ENCODE measurements at regions not wholly inside any gene's neighbourhood (a gene's known extent, or its start where the extent isn't known, plus 50 kb on each side); places are given as distances from the start of the nearest gene placed in this dataset.

GRCh38 chr18:11266781-11267480, 117.6 kb upstream of the PIEZO2 start:
- ATAC-seq (ENCODE audit: low FRiP score) (no peak), DNase-seq (ENCODE audit: low spot score) (no peak)
- TF ChIP-seq, protein P1, sequence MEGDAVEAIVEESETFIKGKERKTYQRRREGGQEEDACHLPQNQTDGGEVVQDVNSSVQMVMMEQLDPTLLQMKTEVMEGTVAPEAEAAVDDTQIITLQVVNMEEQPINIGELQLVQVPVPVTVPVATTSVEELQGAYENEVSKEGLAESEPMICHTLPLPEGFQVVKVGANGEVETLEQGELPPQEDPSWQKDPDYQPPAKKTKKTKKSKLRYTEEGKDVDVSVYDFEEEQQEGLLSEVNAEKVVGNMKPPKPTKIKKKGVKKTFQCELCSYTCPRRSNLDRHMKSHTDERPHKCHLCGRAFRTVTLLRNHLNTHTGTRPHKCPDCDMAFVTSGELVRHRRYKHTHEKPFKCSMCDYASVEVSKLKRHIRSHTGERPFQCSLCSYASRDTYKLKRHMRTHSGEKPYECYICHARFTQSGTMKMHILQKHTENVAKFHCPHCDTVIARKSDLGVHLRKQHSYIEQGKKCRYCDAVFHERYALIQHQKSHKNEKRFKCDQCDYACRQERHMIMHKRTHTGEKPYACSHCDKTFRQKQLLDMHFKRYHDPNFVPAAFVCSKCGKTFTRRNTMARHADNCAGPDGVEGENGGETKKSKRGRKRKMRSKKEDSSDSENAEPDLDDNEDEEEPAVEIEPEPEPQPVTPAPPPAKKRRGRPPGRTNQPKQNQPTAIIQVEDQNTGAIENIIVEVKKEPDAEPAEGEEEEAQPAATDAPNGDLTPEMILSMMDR (IDR thresholded peaks at IDR 0.05) = no peak

GRCh38 chr18:11261486-11261885, 112.1 kb upstream of the PIEZO2 start:
- DNase-seq (ENCODE audit: low spot score) (no peak), ATAC-seq (ENCODE audit: low FRiP score) (no peak)
- TF ChIP-seq, protein P1 (IDR thresholded peaks at IDR 0.05) = no peak

DNA sequence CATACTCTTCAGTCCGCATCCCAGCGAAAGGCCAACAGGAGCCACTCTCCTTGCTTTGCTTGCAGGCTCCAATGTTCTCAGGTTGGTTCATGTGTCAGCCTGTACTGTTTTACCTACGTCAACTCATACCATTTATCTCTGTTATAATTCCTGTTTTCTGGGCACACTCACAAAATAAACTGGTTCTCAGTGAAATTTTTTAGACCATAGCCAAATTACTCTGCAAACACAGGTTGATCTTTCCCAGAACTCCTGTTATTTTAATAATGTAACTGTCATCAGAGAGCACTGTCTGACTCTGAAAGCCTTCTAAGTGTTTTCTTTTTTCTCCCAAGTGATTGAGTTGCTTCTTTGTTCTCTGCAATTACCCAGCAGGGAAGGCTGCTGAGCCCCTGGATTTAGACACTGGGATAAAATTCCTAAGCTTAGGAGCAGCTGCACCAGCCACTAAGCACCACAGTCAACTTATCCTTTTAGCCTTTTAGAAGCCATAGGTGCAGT, 111.6 kb upstream of the PIEZO2 start:
- ATAC-seq (ENCODE audit: low FRiP score) = no peak
- TF ChIP-seq, protein P1 (IDR thresholded peaks at IDR 0.05) = no peak
- DNase-seq (ENCODE audit: low spot score) = no peak

GRCh38 chr18:11259469-11260150, 110.2 kb upstream of the PIEZO2 start:
- TF ChIP-seq, protein P1 (IDR thresholded peaks at IDR 0.05) = no peak
- DNase-seq (ENCODE audit: low spot score) (no peak), ATAC-seq (ENCODE audit: low FRiP score) (no peak)

DNA sequence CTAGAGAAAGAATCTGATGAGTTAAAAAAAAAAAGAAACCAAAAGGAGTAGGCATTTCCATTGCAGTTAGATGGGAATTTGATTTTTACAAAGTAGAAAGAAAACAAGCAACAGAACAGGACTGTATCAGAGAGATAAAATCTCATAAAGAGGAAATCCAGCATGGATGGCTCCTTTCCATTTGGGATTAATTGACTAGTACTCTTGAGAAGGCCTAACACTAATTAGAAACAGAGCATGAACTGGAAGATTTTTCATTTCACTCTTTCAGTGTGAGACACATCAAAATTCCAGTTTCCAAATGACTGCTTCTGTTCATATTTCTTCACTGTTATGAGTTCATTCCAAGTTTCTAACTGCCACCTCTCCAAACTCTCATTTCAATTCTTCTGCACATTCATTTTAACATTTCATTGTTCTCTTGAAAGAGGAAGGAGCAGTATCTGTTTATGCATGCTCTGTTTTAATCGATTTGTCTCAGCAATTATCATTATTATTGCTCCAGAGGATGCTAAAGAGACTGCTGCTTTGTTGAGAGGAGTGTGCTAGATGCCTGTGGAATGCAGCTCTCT, 108.8 kb upstream of the PIEZO2 start:
- TF ChIP-seq, protein P1 (IDR thresholded peaks at IDR 0.05) = no peak
- DNase-seq (ENCODE audit: low spot score) = no peak
- ATAC-seq (ENCODE audit: low FRiP score) = no peak

- ATAC-seq (ENCODE audit: low FRiP score) = no peak
- TF ChIP-seq, protein P1 (IDR thresholded peaks at IDR 0.05) = no peak
- no peak for DNase-seq (ENCODE audit: low spot score)
These were observed 106.9 kb upstream of the PIEZO2 start for GRCh38 chr18:11256251-11256650.

Measured in omental fat pad (tissue), 3 donors.